Putamen (tissue), 1 donor: ENCODE measurements at regions not wholly inside any gene's neighbourhood (a gene's known extent, or its start where the extent isn't known, plus 50 kb on each side); places are given as distances from the start of the nearest gene placed in this dataset.
"Not testable (repeated sequence)": the region's sequence is repeated elsewhere in the genome, so short reads cannot be mapped to it uniquely, and the experiment has no call there.

Experiments
- DNase-seq: peaks from one replicate; pipeline ENCODE4 v3.0.0-alpha.2; 2016; ENCODE audit warnings: low spot score

DNA sequence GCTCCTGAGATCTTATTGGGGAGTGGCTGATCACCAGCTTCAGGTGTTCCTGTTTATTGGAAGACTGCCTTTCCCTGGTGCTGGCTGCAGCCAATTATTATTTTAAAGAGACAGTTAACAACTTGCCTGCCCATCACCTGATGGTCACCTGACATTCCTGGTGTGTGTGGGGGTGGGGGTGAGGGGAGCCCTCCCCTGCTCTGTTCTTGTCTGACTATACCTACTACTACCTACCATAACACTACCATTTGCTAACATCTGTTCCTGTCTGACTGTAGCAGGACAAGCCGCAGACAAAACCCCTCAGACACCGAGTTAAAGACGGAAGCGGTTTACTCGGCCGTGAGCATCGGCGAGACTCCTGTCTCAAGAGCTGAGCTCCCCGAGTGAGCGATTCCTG lies 54.9 kb upstream of the NBPF3 start:
- no peak for DNase-seq

DNA sequence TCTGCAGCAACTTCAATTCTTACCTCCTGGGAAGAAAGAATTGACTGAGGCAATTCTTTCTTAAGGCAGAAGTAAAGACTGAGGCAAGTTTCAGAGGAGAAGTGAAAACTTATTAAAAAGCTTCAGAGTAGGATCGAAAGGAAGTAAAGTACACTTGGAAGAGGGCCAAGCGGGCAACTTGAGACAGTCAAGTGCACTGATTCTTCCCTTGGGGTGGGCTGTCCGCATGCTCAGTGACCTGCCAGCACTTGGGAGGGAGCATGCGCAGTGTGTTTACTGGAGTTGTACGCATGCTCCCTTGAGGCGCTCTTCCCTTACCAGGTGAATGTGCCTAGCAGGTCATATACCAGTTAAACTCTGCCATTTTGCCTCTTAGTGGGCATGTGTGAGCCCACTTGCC lies 55.3 kb upstream of the NBPF3 start:
- DNase-seq: no peak

DNA sequence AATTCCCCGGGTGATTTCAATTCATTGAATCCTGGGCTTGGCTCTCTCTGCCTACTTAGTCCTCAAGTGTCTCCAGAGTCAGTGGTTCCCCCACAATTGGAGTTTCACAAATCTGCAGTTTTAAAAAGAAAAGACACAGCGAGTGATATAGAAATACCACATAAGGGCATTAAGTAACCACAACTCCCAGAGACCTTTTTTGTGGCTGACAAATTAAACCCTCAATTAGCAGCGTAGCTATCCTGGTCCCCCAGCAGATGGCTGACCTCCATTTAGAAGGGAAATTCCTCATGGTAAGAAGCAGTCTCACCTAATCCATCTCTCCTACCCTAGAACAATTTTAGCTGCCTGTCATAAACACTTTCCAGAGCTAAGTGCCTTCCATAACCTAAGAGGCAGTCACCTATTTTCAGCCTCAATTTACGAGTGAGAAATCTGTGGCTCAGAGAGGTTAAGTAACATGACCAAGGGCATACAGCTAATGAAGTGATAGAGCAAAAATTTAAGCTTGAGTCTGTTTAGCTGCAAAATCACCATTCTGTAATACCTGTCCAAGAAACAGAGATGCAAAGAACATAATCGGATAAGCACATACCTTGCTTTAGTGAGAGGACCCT lies 56.0 kb upstream of the NBPF3 start:
- DNase-seq: no peak

DNA sequence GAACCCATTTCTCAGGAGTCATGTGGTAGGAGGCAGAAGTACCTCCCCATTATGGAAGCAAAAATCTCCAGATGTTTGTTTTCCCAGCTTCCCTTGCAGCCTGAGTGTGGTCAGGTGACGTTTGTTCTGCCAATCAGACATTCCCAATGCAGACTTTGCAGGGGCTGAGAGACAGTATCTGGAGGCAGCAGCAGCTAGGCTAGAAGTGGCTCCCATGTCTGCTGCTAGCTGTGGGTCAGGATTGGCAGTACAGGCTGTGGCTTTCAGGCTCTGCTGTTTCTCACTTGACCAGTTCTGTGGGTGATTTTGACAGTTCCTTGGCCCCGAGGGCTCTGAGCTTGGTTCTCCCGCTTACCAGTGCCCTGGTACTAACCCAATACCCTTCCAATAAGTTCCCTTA lies 58.6 kb upstream of the NBPF3 start:
- no peak for DNase-seq

DNA sequence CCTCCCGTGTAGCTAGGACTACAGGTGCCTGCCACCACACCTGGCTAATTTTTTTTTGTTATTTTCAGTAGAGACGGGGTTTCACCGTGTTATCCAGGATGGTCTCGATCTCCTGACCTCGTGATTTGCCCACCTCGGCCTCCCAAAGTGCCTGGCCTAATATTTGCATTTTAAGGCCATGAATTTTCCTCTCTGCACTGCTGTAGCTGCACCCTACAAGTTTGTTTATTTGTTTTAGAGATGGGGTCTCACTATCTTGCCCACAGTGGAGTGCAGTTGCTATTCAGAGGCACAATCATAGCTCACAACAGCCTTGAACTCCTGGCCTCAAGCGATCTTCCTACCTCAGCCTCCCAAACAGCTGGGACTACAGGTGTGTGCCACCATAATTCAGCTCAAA lies 59.8 kb upstream of the NBPF3 start:
- DNase-seq: not testable (repeated sequence)

DNA sequence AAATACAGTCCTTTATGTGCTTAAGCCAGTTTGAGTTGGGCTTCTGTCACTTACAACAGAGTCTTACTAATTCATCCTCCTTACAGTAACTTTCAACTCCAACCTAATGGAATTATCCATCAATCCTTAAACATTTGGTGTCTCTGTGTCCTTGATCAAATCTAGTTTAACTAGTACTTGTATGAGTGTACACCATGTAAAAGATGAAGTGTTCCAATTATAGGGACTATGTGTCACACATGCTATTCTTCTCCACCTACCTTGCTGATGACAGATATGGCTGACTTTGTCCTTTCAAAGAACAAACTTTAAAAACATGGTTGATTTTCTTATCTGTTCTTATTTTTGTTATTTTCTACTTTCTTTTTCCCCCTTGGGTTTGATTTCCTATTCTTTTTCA lies 60.4 kb upstream of the NBPF3 start:
- no peak for DNase-seq

DNA sequence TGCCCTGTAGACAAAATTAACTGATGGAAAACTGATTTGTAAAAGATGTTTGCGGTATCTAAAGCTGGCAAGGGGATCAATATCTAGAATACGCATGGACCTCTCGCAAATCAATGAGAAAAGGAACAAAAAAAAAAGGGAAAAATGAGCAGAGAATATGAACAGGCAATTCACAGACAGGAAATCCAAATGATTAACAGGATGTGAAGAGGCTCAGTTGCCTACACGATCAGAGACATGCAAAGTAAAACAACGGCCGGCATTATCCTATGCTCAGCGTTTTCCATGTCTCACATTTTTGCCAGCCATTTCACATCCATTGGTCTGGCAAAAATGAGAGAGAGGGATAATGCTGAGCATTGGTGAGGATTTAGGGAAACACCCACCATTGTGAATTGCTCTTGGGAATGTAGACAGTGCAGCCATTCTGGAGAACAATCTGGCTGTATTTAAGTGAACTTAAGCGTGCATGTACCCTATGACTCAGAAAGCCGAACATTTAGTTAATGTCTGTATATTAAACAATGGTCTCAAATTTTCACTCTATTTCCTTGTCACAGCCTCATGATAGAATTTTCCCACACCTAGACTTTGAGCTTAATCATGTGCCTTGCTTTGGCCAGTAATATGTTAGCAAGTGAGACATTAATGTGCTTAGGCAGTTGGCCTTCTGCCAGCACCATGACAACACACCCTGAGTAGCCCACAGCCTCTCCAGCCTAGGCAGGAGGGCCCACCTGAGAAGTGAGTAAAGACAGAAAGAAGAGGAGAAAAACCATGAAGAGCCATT lies 61.0 kb upstream of the NBPF3 start:
- DNase-seq: no peak

DNA sequence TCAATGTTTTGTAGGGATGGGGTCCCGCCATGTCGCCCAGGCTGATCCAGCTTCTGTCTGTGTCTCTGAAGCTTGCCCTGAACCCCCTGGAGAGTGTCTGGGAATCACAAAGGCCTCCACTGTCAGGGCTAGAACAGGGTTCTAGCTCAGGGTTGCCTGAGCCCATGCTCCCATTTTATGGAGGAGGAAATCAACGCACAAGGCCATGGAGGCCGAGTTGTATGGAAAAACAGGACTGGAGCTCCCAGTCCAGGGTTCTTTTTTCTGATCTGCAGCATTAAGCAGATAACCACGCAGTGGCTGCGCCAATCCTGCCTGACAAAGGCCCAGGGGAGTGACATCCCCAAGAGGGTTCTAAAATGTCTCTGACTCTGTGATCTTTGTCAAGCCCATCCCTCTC lies 67.6 kb upstream of the NBPF3 start:
- no peak for DNase-seq

DNA sequence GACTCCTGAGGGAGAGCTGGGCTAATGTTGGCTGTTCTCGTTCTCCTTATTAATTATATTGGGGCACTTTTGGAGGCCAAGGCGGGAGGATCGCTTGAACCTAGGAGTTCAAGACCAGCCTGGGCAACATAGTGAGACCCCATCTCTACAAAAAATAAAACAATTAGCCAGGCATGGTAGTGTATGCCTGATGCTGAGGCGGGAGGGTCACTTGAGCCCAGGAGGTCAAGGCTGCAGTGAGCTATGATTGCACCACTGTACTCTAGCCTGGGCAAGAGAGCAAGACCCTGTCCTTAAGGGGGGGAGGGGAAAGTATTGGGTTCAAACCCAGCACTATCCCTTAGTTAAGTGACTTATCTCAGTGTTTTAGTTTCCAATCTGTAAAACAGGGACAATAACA lies 70.0 kb upstream of the NBPF3 start:
- no peak for DNase-seq

DNA sequence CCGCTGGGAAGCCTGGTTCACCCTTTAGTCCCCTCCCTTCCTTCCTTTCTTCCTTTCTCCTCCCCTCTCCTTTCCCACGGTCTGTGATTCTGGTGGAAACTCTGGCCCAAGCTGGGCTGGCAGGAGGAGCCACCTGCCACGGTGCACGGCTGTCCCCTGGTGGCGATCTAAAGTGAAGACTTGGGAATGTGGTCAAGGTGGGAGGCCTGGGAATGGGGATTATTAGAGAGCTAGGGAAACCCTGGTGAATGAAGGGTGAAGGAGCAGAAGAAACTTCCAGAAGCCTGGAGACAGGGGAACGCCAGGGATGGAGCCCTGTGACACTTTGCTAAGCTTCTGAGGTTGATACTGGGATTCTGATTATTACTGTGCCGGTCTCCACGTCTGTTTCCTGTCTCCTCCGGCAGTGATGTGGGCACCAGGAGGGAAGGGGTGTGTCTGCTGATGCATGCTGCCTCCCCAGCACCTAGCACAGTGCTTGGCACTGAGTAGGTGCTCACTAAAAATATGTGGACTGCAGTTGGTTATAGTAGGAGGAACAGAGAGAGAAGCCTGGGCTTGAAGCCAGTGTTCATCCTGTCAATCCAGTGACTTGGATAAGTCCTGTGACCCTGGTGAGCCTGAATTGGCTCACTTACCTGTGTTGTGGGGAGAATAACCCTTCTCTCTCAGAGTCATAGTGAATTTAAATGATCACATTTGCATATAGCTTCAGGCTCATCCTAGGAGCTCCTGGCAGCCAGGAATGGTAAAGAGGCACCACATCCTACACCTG lies 71.2 kb upstream of the NBPF3 start:
- DNase-seq: peak; percentile 75

DNA sequence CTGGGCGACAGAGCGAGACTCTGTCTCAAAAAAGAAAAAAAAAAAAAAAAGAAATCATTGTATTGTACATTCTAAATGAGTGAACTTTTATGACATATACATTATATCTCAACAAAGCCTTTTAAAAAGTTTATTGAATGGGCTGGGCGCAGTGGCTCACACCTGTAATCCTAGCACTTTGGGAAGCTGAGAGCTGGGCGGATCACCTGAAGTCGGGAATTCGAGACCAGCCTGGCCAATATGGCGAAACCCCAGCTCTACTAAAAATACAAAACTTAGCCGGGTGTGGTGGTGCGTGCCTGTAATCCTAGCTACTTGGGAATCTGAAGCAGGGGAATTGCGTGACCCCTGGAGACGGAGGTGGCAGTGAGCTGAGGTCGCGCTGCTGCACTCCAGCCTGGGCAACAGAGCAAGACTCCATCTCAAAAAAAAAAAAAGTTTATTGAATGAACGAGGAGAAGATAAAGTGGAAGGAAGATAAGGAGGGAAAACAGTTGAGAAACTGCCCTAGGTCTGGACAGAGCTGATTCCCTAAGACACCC lies 71.9 kb upstream of the NBPF3 start:
- DNase-seq: not testable (repeated sequence)

DNA sequence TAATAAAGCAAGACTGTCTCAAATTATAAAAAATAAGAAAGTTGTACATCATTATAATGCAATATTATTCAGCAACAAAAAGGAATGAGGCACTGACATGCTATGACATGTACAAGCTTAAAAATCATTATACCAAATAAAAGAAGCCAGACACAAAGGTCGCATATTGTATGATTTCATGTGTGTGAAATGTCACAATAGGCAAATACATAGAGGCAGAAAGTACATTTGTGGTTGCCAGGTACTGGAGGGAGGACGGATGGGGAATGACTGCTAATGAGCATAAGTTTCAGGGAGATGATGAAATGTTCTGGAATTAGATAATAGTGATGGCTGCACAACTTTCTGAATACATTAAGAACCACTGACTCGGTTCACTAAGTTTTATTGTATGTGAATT lies 73.6 kb upstream of the NBPF3 start:
- no peak for DNase-seq

DNA sequence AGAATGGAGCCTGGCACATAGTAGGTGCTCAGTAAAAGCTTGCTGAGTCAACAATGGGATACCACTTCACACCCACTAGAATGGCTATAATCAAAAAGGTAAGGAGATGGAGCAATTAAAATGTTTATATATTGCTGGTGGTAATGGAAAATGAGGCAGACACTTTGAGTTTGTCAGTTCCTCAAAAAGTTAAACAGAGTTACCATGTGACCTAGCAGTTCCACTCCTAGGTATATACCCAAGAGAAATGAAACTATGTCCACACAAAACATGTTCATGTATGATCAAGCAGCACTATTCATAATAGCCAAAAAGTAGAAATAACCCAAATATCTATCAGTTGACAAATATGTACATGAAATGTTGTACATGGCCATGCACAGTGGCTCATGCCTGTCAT lies 74.8 kb upstream of the ECE1 start:
- DNase-seq: no peak

DNA sequence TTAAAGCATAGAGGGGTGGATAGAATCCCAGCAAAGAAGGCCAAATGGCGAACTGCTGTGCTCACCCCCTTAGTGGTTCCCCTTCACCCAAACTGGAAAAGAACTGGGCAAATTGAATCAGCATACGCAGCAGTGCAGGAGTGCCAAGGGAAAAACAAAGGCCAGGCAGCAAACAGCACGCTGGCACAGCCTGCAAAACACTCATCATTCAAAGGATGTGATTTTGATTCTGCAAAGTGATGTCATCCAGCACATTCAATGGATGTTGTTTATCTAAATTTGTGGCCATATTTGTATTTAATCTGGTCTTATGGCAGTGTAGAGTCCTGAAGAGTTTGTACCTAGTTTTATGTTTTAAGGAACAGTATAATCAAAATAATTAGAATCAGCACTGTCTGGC lies 71.8 kb upstream of the ECE1 start:
- DNase-seq: peak; percentile 80

DNA sequence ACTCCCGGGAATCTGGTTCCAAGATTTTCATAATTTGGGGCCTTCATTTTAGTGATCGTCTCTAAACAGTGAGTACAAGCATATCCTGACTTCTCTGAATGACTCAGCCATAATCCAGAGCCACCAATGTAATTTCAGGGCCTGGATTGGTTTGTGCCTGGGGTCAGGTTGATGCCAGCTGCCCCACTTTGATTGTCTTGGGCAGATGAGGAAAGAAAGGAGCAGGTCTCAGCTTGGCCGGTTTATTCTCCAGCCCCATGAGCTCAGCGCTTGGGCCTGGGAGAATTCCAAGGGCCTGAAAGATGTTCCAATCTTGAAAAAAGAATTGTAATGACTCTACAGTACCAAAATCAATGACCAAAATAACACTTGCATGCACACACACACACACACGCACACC lies 71.2 kb upstream of the ECE1 start:
- no peak for DNase-seq

DNA sequence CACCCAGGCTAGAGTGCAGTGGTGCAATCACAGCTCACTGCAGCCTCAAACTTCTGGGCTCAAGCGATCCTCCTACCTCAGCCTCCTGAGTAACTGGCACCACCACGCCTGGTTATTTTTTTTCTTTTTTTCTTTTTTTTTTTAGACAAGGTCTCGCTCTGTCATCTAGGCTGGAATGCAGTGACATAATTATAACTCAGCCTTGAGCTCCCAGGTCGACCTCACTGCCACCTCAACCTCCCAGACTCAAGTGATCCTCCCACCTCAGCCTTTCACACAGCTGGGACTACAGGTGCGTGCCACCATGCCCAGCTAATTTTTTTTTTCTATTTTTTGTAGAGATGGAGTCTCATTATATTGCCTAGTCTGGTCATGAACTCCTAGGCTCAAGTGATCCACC lies 66.9 kb upstream of the ECE1 start:
- no peak for DNase-seq

DNA sequence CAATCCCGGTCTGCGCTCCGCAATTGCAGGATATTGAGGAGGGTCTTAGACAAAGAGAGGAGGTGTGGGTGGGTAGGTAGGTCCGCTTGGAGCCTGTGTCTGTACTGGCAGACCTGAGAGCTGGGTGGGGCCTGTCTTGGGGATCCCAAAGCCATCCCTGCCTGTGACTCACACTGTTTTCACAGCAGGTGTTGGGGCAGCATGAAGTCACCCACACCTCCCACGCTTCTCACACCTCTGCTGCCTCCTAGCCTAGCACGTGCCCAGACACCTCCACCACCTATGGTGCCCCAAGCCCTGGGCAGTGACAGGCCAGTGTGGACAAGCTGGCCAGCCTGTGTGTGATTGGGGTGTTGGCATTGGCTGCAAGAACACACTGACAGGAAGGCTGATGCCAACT lies 65.7 kb upstream of the ECE1 start:
- no peak for DNase-seq

DNA sequence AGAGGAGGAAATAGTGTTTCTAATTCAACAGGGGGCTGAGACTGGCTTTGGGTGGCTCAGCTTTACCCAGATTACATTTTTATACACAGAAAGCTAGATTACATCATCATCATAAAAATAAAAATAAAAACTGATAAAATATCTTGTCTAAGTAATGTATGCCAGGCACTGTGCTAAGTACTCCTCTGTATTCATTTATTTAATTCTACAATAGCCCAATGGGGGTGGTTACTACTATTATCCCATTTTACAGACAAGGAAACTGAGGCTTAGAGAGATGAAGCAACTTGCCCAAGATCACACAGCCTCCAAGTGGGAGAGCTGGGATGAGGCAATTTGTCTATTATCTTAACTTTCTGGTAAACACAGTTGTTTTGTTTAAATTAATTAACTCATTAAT lies 62.3 kb upstream of the ECE1 start:
- no peak for DNase-seq

DNA sequence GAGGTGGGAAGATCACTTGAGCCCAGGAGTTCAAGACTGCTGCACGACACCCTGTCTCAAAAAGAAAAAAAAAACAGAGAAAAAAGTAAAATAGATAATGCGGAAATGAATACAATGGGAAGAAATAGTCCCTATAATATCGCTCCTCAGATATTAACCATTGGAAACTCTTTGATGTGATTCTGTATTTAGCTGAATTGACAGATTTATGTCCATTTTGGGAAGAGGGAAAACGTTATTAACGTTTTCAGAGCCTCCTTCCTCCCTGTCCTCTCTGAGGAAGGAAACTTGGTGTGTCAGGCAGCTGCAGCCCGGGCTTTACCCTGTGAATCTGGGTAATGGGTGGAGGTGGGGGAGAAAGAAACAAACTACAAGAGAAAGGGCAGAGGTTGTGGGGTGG lies 61.6 kb upstream of the ECE1 start:
- DNase-seq: no peak

DNA sequence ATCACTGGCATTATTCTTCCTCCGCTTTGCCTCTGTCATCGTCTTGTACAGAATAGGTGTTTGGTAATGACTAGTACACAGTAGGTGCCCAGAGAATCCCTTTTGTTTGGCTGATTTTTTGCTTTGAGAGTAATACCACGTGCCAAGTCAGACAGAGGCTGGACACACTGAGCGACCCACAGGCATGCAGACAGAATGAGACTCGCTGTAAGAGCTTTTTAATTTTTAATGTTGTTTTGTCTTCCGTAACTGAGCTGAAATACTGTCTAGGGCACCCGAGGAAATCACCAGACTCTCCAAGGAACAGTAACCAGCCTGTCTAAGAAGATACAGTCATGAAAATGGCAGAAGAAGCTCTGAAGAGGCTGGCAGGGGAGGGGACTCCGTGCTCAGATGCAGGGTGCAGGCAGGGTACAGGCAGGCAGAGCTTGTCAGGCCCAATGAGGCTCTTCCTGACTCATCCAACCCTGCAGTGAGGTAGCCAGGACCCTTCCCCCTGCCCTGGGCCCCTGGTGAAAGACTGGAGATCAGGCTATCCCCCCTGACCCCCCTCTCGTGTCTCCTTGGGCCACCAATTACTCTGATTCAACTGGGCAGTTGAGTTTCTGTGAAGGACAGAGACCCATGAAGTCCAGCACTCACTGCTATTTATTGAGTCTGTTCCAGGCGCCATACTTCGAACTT lies 60.1 kb upstream of the ECE1 start:
- no peak for DNase-seq

DNA sequence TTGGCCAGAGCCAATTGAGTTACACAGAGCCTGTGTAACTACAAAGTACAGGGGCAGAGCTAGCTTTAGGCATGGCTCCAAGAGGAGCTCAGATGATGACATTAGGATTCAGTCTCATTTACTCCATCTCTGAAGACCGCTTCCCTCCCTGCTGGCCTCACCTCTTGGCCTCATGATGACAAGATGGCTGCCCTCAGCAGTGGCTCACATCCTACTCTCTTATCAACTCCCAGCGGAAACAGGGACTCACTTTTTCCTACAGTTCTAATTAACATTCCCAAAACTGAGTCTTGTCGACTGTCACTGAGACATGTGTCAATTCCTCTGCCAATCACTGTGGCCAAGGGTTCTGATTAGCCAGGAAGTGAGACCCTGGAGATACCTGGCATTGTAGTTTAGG lies 59.4 kb upstream of the ECE1 start:
- no peak for DNase-seq

DNA sequence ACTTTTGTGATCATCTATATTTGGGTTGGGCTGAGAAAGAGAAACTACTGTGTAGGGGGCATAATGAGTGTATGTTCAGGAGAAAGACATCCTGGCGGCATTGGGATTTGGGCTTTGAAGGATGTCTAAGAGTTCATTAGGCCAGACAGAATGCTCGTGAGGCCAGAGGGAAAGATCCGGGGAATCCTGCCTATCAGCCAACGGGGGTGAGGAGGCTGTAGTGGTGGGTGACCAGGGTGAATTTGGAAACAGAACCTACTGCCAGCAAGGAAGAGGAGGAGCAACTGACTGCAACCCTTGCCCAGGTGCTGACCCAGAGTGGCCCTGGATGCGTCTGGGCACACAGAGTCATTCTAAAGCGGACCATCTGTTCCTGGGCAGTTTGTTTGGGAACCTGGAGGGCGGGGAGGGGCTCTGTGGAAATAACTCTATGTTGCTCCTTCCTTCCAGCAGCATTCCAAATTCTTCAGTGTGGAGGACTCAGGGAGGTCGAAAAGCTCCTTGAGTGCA lies 56.9 kb upstream of the ECE1 start:
- DNase-seq: no peak
